HG03108 (cell line): ENCODE measurements at regions not wholly inside any gene's neighbourhood (a gene's known extent, or its start where the extent isn't known, plus 50 kb on each side); places are given as distances from the start of the nearest gene placed in this dataset.

ENCODE experiments used
- ATAC-seq: cut with Tn5 transposase; IDR thresholded peaks from one replicate; pipeline ENCODE4 v1.9.1; 2021; ENCODE audit warnings: moderate library complexity; ENCODE audit not compliant: unreplicated experiment

DNA sequence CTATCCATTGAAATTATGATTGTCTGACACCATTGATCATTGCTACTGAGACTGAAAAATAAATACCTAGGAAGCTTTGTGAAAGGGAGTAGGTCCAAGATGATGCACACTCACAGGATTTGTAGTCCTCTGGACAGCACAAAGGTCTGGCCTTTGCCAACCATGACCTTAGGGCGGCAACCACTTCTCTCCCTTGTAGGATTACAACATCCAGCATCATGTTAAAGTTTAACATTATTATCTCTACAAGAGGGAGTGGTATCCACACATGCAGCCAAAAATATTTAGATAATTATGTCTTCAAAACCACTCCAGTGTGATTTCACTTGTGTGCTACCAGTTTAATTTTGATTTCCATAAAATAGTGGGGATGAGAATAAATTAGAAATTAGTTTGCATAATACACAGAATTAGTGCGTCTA is 51.1 kb upstream of the NHSL1 start:
- no peak for ATAC-seq

GRCh38 chr6:138554146-138554545 is 54.9 kb upstream of the NHSL1 start:
- ATAC-seq: no peak

DNA sequence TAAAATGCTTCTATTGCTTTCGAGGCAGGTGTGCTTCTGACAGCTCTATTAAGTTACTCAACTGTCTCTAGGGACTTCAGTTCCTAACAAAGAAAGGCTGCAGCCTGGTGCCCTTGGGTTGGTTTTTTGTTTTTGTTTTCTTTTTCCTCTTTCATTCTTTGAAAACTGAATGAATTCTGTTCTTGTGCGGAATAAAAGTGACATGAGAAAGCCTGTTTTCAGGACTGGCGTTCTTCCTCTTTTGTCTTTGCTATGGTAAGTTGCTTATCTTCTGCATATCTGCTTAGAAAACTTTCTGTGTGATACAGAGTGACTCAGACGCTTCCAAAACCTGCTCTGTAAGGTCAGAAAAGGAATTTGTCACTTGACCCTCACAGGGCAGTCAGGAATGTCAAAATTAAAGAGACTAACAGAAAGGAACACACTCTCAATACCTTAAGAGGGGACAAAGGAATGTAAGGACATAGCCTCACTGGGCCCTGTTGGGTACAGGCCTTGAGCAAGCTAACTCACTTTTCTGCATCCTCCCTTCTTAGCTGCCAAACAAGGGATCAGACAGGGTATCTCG is 56.2 kb upstream of the NHSL1 start:
- ATAC-seq: no peak

- ATAC-seq: no peak
Measured at GRCh38 chr6:138557147-138557546, 57.9 kb upstream of the NHSL1 start.

GRCh38 chr6:138559143-138559542 is 59.8 kb upstream of the NHSL1 start:
- ATAC-seq: no peak

DNA sequence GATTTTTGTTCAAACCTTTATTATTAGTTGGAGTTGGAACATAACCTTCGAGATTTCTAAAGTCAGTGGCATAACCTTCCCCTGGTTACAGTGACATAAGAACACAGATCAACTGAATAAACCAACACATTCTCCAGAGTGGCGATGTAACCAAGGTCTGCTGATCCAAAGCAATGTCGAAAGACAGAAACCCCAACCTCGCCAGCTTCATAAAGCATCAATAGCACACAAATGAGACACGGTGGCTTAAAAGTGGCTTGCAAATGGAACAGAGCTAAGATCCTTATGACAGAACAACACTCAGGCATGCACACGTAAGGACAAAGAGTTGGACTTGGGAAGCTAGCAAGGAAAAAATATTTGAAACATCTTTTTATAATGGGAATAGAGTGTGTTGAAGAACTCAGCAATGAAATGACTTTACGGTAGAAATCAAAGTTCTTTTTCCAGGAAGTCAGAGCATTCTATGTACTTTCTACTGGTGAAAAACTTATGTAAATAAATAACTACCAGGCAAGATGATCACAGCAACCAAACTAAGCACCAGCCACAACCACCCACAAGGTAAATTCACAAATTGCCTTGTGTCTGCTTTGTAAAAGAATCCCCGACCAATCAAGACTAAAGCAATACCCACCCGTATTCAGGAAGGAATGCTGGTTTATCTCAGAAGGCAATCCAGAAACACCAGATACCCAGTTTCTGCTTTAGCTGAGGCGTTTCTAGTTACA is 61.0 kb upstream of the NHSL1 start:
- ATAC-seq: no peak

GRCh38 chr6:138562691-138563090 is 63.4 kb upstream of the NHSL1 start:
- ATAC-seq: no peak

GRCh38 chr6:138563231-138563630 is 63.9 kb upstream of the NHSL1 start:
- ATAC-seq: no peak

DNA sequence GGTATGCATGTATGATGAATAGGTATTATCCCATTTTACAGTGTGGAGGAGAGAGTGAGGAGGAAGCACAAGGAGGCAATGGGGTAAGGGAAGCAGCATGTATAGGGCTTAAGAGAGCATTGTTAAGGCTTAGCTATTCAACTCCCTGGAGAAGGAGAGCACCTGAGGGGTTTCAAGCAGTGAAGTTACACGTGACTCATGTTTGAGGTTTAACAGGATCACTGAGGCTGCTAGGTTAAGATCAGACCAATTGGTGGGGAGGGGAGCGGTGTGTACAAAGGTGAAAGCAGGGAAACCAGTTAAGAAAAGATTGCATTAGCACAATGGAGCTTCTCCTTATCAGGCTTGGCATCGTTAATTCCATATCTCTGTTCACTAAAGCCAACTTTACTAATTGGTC is 64.4 kb upstream of the NHSL1 start:
- ATAC-seq: no peak

GRCh38 chr6:138564170-138564721 is 65.0 kb upstream of the NHSL1 start:
- ATAC-seq: no peak

DNA sequence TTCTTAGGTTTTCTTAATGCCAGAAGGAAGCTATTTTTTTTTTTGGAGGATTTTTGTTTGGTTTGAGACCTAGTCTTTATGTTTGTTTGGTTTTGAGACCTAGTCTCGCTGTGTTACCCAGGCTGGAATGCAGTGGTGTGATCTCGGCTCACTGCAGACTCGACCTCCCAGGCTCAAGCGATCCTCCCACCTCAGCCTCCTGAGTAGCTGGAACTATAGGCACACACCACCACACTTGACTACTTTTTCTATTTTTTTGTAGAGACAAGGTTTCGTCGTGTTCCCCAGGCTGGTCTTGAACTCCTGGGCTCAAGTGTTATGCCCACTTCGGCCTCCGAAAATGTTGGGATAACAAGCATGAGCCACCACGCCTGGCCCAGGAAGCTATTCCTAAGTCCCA is 67.8 kb upstream of the NHSL1 start:
- ATAC-seq: no peak

DNA sequence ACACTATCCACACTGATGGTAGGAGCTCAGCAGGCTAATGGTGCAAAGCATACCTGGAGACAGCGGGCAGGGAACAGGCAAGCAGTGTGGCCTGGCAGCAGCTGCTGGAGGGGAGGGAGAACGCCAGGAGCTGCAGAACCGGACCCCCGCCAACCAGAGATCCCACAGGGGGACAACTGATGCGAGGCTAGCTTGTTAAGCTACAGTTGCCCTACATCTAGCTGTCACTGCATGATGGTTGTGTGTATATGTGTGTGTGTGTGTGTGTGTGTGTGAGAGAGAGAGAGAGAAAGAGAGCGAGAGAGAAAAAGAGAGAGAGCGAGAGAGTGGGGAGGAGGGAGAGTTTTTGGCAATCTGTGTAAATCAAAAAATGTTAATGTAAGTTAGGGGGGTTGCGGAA is 69.7 kb upstream of the NHSL1 start:
- no peak for ATAC-seq

- no peak for ATAC-seq
Measured at GRCh38 chr6:138569554-138569953, 70.3 kb upstream of the NHSL1 start.

DNA sequence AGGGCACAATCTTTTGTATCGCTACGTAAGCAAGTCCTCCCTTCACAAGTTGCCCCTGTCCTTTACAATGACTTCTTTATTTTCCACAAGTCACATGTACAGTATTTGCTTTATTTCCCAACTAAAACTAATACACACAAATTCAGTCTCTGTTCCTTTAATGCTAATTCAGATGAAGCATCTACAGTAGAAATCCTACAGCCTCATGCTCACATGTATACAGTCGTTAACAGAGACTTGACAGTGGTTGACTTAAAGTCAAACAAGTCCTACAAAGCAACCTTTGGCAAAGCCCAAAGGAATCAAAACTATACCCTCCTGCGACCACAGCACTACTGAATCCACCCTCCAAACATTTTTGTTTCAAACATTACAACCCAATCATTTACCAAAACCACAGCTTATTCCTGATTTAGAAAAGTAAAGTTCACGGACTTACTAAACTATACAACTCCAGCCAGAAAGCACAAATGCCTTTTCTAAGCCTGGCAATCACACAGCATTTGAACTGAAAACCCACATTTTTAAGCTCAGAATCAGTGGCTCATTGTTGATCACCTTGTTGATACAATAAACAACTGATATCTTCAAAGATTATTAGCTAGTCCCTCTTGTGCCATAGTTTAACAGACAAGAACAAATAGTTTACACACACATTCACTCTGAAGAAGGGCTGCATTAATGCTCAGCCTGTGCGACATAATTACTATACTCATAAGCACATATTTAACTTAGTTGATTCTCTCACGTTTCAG is 70.9 kb upstream of the NHSL1 start:
- ATAC-seq: no peak

DNA sequence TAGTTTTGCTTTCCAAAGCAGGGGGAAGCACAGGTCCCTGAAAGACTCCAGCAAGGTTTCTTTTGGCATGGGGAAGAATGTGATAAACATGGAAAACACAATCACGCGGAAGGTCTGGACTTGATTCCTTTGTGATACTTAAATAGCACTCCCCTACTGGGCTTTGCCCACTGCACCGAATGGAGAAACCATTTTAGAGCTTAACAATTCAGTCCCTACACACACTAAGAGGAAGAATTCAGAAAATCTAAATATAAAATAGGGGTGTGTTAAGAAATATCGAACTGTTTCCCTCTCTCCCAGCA is 71.4 kb upstream of the NHSL1 start:
- ATAC-seq: no peak

- no peak for ATAC-seq
Measured at GRCh38 chr6:138571181-138571580, 71.9 kb upstream of the NHSL1 start.

- ATAC-seq: no peak
Measured at GRCh38 chr6:138571585-138572166, 72.4 kb upstream of the NHSL1 start.

DNA sequence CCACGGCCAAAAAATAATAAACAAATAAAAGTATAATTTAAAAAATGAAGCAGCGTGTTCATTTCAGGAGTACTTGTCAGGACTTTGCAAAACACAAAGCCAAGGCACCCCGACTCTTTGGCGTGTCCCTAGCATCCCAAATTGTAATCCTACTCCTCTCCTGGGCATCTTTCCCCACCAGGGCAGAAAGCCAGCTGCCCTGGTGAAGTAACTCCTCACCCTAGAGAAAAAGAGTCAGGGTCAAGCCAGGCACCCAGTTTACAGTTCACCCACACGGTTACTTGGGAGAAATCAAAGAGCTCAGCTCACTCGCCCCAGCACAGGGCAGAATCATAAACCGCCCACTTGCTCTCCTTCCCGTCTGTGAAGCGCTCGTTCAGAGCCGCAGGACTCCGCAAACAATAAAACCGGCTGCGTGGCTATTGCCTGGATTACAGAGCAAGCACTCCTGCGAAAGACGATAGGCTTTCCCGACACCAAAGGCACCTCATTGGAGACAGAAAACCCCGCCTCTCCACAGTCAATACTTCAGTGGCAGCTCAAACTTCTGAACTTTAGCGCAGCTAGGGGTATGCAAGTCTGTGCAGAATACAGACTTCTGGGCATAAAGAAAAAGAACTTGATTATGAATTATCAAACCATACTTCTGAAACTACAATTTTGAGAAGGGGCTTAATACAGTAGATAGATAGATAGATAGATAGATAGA is 73.0 kb upstream of the NHSL1 start:
- ATAC-seq: no peak

- ATAC-seq: no peak
Measured at GRCh38 chr6:138572885-138573284, 73.6 kb upstream of the NHSL1 start.

- ATAC-seq: no peak
Measured at GRCh38 chr6:138575257-138575656, 76.0 kb upstream of the NHSL1 start.

- ATAC-seq: no peak
Measured at GRCh38 chr6:138576313-138576712, 77.0 kb upstream of the NHSL1 start.
